Heart right ventricle (tissue), 16 donors: ENCODE measurements at regions not wholly inside any gene's neighbourhood (a gene's known extent, or its start where the extent isn't known, plus 50 kb on each side); places are given as distances from the start of the nearest gene placed in this dataset.

Experiments used
- ATAC-seq, 8 donors: fragments of 200-7000 bp; cut with Tn5 transposase; one replicate each; pipeline ENCODE4 v1.9.1; 2020; ENCODE audit warnings: mild to moderate bottlenecking in 8 of 8, moderate library complexity in 8 of 8, moderate number of reproducible peaks in 1 of 8
- DNase-seq, 2 donors: peaks; one replicate each; pipeline ENCODE4 v3.0.0-alpha.2; 2020
- H3K27ac ChIP-seq, 10 donors: fragments of 200-600 bp; sonication (generic) in 2 of 10; one replicate each; pipeline versions ENCODE4 v1.5.0 to v1.8.0; 2020 to 2022; ENCODE audit warnings: mild to moderate bottlenecking in 3 of 10
- H3K27me3 ChIP-seq, 7 donors: fragments of 200-600 bp; one replicate each; pipeline ENCODE4 v1.8.0; 2021 to 2022; ENCODE audit warnings: mild to moderate bottlenecking in 2 of 7
- H3K36me3 ChIP-seq, 9 donors: fragments of 200-600 bp; sonication (generic) in 1 of 9; one replicate each; pipeline versions ENCODE4 v1.5.0 to v1.8.0; 2020 to 2022; ENCODE audit warnings: mild to moderate bottlenecking in 2 of 9
- H3K4me1 ChIP-seq, 9 donors: fragments of 200-600 bp; sonication (generic) in 1 of 9; one replicate each; pipeline versions ENCODE4 v1.5.0 to v1.8.0; 2020 to 2022; ENCODE audit warnings: mild to moderate bottlenecking in 4 of 9
- H3K4me3 ChIP-seq, 10 donors: fragments of 200-600 bp; sonication (generic) in 2 of 10; one replicate each; pipeline versions ENCODE4 v1.5.0 to v1.8.0; 2020 to 2022; ENCODE audit warnings: mild to moderate bottlenecking in 7 of 10, moderate library complexity in 2 of 10
- H3K9me3 ChIP-seq, 11 donors: fragments of 200-600 bp in 10 of 11; sonication (generic) in 2 of 11; one replicate each; pipeline versions ENCODE4 v1.5.0 to v1.8.0; 2013 to 2022; ENCODE audit warnings: mild to moderate bottlenecking in 2 of 11, control low read depth in 1 of 11, moderate library complexity in 1 of 11
- WGBS, 2 donors: extraction: QIAGEN DNeasy Blood & Tissue Kit; methylation state at CpG; one replicate each; pipeline ENCODE4 v1.1.7; 2013; ENCODE audit warnings: inconsistent platforms in 1 of 2; 5-methylcytosine and 5-hydroxymethylcytosine counted together
- intact Hi-C, 10 donors: fragments of 100-400 bp; cut with DNase I; formaldehyde crosslinking; loops; one replicate each; pipeline versions ENCODE4 v1.11.1 to v1.14.2; 2022
- TF ChIP-seq, protein P1 (sequence below), 9 donors: fragments of 200-600 bp; sonication (generic) in 2 of 9; IDR thresholded peaks; one replicate each; pipeline versions ENCODE4 v1.5.0 to v1.8.0; 2021 to 2022; ENCODE audit warnings: antibody characterized with exemption in 9 of 9, mild to moderate bottlenecking in 5 of 9, moderate library complexity in 1 of 9
- donor health status: Arrhythmogenic right ventricular cardiomyopathy.
- donor health status: ischemic (EF 13 %, LVEDD 7.1; RV severe dilation, severe dysfunction).
- donor health status: healthy with polysubstance abuse.
- donor health status: DM: no; HTN: yes; CAD: no.
- donor health status: DM: no; HTN: no; CAD: no.
- donor health status: ischemic (EF 25% LVEDD 6.9; RV normal size, moderate dysfunction).
- donor health status: ischemic (EF 25% LVEDD 5.7; RV mildly dilated, moderate dysfunction).
- donor health status: healthy.
- donor health status: DM: yes; HTN: yes; CAD: no.
- donor health status: Ischemic cardiomyopathy.
- donor health status: ischemic (EF 35%, LVEDD 5.7; RV mildly dilated, moderate dysfunction).
- donor health status: nonischemic (EF 11% LVEDD 7.7; RV severe dilation, severe dysfunction).
- donor health status: DM: yes; HTN: yes; CAD: no.
- donor health status: PGD.
- donor health status: ischemic (EF 29% LVEDD 5.4; RV normal size, mild dysfunction).
- donor health status: nonischemic (EF 23%, LVEDD 6.1; RV moderate dilation, normal function).

GRCh38 chr3:115498898-115499297 lies 124.4 kb upstream of the GAP43 start:
- Histone ChIP-seq H3K27me3 (no peaks in the 10 kb centered on the region), H3K27ac (peak overlapping the region in 6 of 10 donors; percentile 23 to 54 (median 36)), H3K4me3 (no peak overlapping the region), H3K9me3 (peaks cover 0 to 7% (median 0%) of the 10 kb centered on the region in 11 donors), H3K4me1 (peaks cover 0 to 30% (median 8%) of the 10 kb centered on the region in 9 donors), H3K36me3 (no peaks in the 10 kb centered on the region)
- TF ChIP-seq, protein P1, sequence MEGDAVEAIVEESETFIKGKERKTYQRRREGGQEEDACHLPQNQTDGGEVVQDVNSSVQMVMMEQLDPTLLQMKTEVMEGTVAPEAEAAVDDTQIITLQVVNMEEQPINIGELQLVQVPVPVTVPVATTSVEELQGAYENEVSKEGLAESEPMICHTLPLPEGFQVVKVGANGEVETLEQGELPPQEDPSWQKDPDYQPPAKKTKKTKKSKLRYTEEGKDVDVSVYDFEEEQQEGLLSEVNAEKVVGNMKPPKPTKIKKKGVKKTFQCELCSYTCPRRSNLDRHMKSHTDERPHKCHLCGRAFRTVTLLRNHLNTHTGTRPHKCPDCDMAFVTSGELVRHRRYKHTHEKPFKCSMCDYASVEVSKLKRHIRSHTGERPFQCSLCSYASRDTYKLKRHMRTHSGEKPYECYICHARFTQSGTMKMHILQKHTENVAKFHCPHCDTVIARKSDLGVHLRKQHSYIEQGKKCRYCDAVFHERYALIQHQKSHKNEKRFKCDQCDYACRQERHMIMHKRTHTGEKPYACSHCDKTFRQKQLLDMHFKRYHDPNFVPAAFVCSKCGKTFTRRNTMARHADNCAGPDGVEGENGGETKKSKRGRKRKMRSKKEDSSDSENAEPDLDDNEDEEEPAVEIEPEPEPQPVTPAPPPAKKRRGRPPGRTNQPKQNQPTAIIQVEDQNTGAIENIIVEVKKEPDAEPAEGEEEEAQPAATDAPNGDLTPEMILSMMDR (IDR thresholded peaks at IDR 0.05), result no peak
- 12 to 18% methylated on average over 1 of the region's 1 CpG for WGBS, 2 donors
- intact Hi-C loops, result loop anchor here in 1 of 10 donors (10.0 kb wide), 1 partner anchor 114 kb away; no protein-coding TSS in a partner anchor
- peak; percentile 64 to 100 (median 91) for ATAC-seq
- DNase-seq, result peak in 1 of 2 donors; percentile 19

GRCh38 chr3:115499666-115500065 lies 123.6 kb upstream of the GAP43 start:
- 98 to 100% methylated on average over 3 of the region's 3 CpGs for WGBS, 2 donors
- Histone ChIP-seq H3K36me3 (no peaks in the 10 kb centered on the region), H3K27me3 (no peaks in the 10 kb centered on the region), H3K27ac (peak overlapping the region in 1 of 10 donors; percentile 54), H3K4me3 (no peak overlapping the region), H3K4me1 (peaks cover 0 to 30% (median 8%) of the 10 kb centered on the region in 9 donors), H3K9me3 (peaks cover 0 to 4% (median 0%) of the 10 kb centered on the region in 11 donors)
- TF ChIP-seq, protein P1 (IDR thresholded peaks at IDR 0.05), result no peak
- intact Hi-C loops, result loop anchor here in 1 of 10 donors (10.0 kb wide), 1 partner anchor 115 kb away; no protein-coding TSS in a partner anchor
- DNase-seq (no peak), ATAC-seq (no peak)

DNA sequence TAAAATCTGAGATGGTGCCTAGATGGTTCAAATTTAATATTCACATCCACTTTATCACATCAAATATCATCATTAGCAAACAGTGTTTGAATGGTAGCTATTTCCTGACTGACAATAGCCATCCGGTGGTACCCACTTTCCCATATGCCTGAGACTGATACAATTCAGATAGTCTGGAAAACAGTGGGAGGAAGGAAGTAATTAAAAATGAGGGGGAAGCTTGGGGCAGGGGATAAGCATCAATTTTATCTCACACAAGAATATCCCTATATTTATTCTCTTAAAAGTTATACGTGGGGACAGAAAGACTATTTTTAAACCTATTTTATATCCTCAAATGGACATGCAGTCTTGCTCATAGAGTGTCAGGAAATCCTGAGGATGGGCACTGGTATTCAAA lies 122.5 kb upstream of the GAP43 start:
- Histone ChIP-seq H3K4me3 (no peak overlapping the region), H3K36me3 (no peaks in the 10 kb centered on the region), H3K27me3 (no peaks in the 10 kb centered on the region), H3K4me1 (peaks cover 0 to 30% (median 8%) of the 10 kb centered on the region in 9 donors), H3K9me3 (peaks cover 0 to 7% (median 0%) of the 10 kb centered on the region in 11 donors), H3K27ac (no peak overlapping the region)
- TF ChIP-seq, protein P1 (IDR thresholded peaks at IDR 0.05), result no peak
- WGBS, 2 donors, result 29 to 43% methylated on average over 2 of the region's 2 CpGs
- ATAC-seq (peak in 1 of 8 donors; percentile 32), DNase-seq (no peak)
- intact Hi-C loops, result no loop called here

DNA sequence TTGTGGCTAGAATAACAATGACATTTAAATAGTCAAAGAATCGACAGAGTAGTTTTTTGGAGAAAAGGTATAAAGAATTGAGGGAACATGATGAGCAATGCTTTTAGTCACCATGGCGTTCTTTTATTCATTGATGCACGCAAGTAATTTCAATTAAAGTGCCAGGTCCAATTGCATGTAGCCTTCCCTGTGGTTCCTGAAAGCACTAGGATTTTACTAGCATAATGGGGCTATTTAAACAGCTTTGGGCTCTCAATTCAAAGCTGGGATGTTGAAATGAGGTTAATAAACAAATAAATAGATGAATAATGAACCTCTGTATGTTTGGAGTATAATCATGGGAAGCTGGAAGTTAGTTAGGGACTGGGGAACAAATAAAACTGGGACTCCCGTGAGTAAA lies 121.2 kb upstream of the GAP43 start:
- TF ChIP-seq, protein P1 (IDR thresholded peaks at IDR 0.05), result no peak
- 85 to 86% methylated on average over 4 of the region's 4 CpGs for WGBS, 2 donors
- Histone ChIP-seq H3K4me3 (no peak overlapping the region), H3K27me3 (no peaks in the 10 kb centered on the region), H3K9me3 (peaks cover 0 to 16% (median 0%) of the 10 kb centered on the region in 11 donors), H3K36me3 (no peaks in the 10 kb centered on the region), H3K27ac (no peak overlapping the region), H3K4me1 (peaks cover 0 to 30% (median 8%) of the 10 kb centered on the region in 9 donors)
- intact Hi-C loops, result no loop called here
- DNase-seq, result no peak
- no peak for ATAC-seq
